ENCODE measurements at regions not wholly inside any gene's neighbourhood (a gene's known extent, or its start where the extent isn't known, plus 50 kb on each side); places are given as distances from the start of the nearest gene placed in this dataset.

DNA sequence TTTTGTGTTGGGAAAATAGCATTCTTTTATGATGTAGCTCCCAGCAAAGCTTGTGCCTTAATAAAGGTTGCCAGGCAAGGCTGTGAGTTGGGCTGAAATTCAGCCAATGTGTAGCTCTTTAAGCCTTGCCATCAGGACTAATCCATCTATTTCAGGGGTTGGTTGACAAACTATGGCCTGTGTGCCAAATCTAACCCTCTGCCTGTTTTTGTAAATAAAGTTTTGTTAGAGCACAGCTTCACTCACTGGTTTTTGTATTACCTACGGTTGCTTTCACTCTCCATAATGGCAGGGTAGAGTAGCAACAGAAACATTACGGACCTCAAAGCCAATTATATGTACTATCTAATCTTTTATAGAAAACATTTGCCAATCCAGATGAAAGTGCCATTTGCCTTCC, 638.1 kb upstream of the POT1 start (continued):
- TF ChIP-seq, protein P1, sequence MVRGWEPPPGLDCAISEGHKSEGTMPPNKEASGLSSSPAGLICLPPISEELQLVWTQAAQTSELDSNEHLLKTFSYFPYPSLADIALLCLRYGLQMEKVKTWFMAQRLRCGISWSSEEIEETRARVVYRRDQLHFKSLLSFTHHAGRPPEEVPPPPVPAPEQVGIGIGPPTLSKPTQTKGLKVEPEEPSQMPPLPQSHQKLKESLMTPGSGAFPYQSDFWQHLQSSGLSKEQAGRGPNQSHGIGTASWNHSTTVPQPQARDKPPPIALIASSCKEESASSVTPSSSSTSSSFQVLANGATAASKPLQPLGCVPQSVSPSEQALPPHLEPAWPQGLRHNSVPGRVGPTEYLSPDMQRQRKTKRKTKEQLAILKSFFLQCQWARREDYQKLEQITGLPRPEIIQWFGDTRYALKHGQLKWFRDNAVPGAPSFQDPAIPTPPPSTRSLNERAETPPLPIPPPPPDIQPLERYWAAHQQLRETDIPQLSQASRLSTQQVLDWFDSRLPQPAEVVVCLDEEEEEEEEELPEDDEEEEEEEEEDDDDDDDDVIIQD (CRISPR knock-in tag; IDR thresholded peaks at IDR 0.05), result no peak
- TF ChIP-seq, protein P2, sequence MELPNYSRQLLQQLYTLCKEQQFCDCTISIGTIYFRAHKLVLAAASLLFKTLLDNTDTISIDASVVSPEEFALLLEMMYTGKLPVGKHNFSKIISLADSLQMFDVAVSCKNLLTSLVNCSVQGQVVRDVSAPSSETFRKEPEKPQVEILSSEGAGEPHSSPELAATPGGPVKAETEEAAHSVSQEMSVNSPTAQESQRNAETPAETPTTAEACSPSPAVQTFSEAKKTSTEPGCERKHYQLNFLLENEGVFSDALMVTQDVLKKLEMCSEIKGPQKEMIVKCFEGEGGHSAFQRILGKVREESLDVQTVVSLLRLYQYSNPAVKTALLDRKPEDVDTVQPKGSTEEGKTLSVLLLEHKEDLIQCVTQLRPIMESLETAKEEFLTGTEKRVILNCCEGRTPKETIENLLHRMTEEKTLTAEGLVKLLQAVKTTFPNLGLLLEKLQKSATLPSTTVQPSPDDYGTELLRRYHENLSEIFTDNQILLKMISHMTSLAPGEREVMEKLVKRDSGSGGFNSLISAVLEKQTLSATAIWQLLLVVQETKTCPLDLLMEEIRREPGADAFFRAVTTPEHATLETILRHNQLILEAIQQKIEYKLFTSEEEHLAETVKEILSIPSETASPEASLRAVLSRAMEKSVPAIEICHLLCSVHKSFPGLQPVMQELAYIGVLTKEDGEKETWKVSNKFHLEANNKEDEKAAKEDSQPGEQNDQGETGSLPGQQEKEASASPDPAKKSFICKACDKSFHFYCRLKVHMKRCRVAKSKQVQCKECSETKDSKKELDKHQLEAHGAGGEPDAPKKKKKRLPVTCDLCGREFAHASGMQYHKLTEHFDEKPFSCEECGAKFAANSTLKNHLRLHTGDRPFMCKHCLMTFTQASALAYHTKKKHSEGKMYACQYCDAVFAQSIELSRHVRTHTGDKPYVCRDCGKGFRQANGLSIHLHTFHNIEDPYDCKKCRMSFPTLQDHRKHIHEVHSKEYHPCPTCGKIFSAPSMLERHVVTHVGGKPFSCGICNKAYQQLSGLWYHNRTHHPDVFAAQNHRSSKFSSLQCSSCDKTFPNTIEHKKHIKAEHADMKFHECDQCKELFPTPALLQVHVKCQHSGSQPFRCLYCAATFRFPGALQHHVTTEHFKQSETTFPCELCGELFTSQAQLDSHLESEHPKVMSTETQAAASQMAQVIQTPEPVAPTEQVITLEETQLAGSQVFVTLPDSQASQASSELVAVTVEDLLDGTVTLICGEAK (IDR thresholded peaks at IDR 0.05), result peak; percentile 95
- TF ChIP-seq, protein P2 (CRISPR knock-in tag; IDR thresholded peaks at IDR 0.05), result peak; percentile 76
- TF ChIP-seq EGR1 (conservative IDR thresholded peaks at IDR 0.05), result no peak
- TF ChIP-seq, protein P3, sequence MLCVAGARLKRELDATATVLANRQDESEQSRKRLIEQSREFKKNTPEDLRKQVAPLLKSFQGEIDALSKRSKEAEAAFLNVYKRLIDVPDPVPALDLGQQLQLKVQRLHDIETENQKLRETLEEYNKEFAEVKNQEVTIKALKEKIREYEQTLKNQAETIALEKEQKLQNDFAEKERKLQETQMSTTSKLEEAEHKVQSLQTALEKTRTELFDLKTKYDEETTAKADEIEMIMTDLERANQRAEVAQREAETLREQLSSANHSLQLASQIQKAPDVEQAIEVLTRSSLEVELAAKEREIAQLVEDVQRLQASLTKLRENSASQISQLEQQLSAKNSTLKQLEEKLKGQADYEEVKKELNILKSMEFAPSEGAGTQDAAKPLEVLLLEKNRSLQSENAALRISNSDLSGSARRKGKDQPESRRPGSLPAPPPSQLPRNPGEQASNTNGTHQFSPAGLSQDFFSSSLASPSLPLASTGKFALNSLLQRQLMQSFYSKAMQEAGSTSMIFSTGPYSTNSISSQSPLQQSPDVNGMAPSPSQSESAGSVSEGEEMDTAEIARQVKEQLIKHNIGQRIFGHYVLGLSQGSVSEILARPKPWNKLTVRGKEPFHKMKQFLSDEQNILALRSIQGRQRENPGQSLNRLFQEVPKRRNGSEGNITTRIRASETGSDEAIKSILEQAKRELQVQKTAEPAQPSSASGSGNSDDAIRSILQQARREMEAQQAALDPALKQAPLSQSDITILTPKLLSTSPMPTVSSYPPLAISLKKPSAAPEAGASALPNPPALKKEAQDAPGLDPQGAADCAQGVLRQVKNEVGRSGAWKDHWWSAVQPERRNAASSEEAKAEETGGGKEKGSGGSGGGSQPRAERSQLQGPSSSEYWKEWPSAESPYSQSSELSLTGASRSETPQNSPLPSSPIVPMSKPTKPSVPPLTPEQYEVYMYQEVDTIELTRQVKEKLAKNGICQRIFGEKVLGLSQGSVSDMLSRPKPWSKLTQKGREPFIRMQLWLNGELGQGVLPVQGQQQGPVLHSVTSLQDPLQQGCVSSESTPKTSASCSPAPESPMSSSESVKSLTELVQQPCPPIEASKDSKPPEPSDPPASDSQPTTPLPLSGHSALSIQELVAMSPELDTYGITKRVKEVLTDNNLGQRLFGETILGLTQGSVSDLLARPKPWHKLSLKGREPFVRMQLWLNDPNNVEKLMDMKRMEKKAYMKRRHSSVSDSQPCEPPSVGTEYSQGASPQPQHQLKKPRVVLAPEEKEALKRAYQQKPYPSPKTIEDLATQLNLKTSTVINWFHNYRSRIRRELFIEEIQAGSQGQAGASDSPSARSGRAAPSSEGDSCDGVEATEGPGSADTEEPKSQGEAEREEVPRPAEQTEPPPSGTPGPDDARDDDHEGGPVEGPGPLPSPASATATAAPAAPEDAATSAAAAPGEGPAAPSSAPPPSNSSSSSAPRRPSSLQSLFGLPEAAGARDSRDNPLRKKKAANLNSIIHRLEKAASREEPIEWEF (CRISPR knock-in tag; IDR thresholded peaks at IDR 0.05), result no peak
